HUES48 (cell line): ENCODE measurements at regions not wholly inside any gene's neighbourhood (a gene's known extent, or its start where the extent isn't known, plus 50 kb on each side); places are given as distances from the start of the nearest gene placed in this dataset.
"Not testable (repeated sequence)": the region's sequence is repeated elsewhere in the genome, so short reads cannot be mapped to it uniquely, and the experiment has no call there.

Experiments
- H3K27ac ChIP-seq: one replicate; pipeline ENCODE4 v1.7.0; 2013; ENCODE audit warnings: low read depth, low read length, inconsistent platforms
- H3K27me3 ChIP-seq: 2 replicates; pipeline ENCODE4 v1.6.1; 2013; ENCODE audit warnings: mild to moderate bottlenecking, low read length; ENCODE audit not compliant: control insufficient read depth, insufficient read depth
- H3K36me3 ChIP-seq: 2 replicates; pipeline ENCODE4 v1.6.1; 2013; ENCODE audit warnings: low read length; ENCODE audit not compliant: control insufficient read depth, insufficient read depth
- H3K4me1 ChIP-seq: 2 replicates; pipeline ENCODE4 v1.6.1; 2013; ENCODE audit warnings: mild to moderate bottlenecking, low read length; ENCODE audit not compliant: control insufficient read depth, insufficient read depth
- H3K4me3 ChIP-seq: 2 replicates; pipeline ENCODE4 v1.5.1; 2013; ENCODE audit warnings: mild to moderate bottlenecking, low read depth, low read length
- H3K9ac ChIP-seq: 2 replicates; pipeline ENCODE4 v1.6.1; 2013; ENCODE audit warnings: mild to moderate bottlenecking, low read depth, low read length, moderate library complexity
- H3K9me3 ChIP-seq: 2 replicates; pipeline ENCODE4 v1.6.1; 2013; ENCODE audit warnings: low read length; ENCODE audit not compliant: control insufficient read depth, insufficient read depth

DNA sequence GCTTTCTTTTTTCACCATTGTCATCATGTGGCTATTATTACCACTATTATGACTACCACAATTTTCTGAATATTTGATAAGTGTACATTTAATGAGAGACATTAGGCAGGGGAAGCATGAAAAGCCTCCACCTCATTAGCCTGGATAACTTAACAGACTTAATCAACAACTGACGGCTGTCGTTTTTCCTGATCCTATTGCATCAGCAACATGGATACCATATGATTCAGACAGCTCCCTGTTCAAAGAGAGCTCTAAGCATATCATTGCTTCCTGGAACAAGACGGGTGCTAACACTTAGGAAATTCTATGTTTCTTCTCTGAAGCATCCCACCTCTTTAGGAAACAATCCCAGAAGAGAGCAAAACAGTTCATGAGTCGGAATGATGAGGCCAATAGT is 765.2 kb downstream of the NOVA1 start:
- Histone ChIP-seq H3K4me3 (no peak overlapping the region), H3K9ac (no peak overlapping the region), H3K27me3 (no peaks in the 10 kb centered on the region), H3K4me1 (no peaks in the 10 kb centered on the region), H3K27ac (no peak overlapping the region), H3K36me3 (no peaks in the 10 kb centered on the region), H3K9me3 (no peaks in the 10 kb centered on the region)

DNA sequence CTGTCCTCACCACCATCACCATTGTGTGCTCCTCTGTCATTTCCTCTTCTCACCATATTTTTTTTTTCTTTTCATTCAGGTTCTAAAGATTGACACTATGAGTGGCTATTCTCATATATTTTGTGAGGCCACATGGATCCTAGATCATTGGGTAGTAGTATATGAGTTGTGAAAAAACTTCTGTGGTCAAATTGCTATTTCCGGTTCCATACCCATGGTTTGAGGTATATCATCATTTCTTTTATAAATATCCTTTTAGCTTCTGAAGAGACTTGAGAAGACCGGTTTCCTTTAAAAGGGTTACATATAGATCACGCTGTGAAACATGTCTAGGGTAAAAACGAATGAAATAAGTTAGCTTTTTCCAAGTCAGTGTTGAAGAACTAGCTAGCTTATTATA is 769.3 kb downstream of the NOVA1 start:
- H3K4me3 ChIP-seq: no peak overlapping the region
- no peaks in the 10 kb centered on the region for H3K4me1 ChIP-seq
- no peaks in the 10 kb centered on the region for H3K9me3 ChIP-seq
- H3K36me3 ChIP-seq: no peaks in the 10 kb centered on the region
- no peak overlapping the region for H3K27ac ChIP-seq
- H3K27me3 ChIP-seq: no peaks in the 10 kb centered on the region
- H3K9ac ChIP-seq: no peak overlapping the region

DNA sequence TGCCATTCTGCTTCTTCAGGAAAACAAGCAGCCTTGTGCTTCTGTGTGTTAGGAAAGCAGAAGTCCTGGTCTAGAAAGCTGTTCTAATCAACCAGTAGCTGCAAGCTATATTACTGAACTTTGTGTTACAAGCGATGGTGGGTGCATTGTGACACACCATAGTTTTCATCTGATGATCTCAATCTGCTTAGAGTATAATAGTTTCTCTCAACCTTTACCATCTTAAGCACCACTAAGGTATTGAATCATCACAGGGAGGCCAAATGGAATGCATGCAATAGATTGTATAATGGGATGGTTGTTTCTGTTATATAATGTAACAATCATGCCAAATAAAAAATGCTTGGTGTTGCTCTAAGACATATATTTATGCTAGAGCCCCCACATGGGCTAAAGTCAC is 771.7 kb downstream of the NOVA1 start:
- Histone ChIP-seq H3K27me3 (no peaks in the 10 kb centered on the region), H3K9ac (no peak overlapping the region), H3K36me3 (no peaks in the 10 kb centered on the region), H3K4me3 (no peak overlapping the region), H3K4me1 (no peaks in the 10 kb centered on the region), H3K27ac (no peak overlapping the region), H3K9me3 (no peaks in the 10 kb centered on the region)

DNA sequence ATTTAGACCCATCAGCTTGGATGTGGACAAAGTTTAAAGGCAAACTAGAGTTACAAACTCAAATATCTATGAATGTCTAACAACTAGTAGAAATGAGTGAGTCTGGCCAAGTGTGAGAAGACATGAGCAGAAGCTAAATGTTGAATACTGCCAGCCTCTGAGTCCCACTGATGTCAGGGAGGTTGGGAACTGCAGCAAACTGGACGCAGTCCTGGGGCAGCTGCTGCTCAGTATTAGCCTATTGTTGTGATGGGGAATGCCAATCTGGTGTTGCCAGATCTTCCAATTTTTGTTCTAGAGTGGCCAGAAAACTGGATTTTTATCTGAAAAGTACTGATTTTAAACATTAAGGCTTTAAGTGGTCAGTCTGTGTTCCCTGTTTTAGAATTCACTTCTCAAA is 770.4 kb upstream of the STXBP6 start:
- Histone ChIP-seq H3K9ac (no peak overlapping the region), H3K4me3 (no peak overlapping the region), H3K27me3 (no peaks in the 10 kb centered on the region), H3K4me1 (peaks cover 16% of the 10 kb centered on the region), H3K9me3 (no peaks in the 10 kb centered on the region), H3K36me3 (no peaks in the 10 kb centered on the region), H3K27ac (no peak overlapping the region)

DNA sequence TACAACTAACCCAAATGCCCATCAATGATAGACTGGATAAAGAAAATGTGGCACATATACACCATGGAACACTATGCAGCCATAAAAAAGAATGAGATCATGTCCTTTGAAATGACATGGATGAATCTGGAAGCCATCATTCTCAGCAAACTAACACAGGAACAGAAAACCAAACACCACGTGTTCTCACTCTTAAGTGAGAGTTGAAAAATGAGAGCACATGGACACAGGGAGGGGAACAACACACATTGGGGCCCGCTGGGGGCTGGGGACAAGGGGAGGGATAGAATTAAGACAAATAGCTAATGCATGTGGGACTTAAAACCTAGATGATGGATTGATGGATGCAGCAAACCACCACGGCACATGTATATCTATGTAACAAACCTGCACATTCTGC is 764.7 kb upstream of the STXBP6 start:
- not testable (repeated sequence) for H3K9me3 ChIP-seq, H3K4me3 ChIP-seq, H3K27me3 ChIP-seq, H3K36me3 ChIP-seq, H3K27ac ChIP-seq, H3K9ac ChIP-seq
- peaks cover 21% of the 10 kb centered on the region for H3K4me1 ChIP-seq

DNA sequence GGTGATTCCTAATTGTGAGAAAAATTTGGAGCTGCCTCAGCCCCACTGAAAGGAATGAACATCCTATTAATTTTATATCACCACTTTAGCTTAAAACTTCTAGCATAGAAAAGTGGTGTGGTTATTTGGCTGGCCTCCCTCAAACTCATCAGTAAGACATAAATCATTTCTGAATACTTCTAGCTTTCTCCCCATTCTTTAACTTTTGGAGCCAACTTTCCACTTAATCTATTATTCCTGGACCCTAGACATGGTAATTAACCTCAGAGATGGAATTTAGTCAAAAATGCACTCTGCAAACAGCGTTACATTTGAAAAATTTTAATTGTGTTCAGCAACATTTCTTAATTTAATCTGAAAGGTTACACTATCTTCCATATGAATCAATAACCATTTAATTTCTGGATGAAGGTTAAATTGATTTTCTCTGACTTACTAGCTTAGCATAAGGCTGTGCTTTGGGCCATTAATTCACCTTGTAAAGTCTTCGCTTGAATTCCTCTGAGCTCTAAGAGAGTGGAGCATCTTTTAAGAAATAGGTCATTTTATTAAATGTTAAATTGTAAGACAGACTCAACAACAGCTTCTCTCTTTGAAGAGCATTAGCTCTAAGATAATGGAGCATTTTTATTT is 753.6 kb upstream of the STXBP6 start:
- Histone ChIP-seq H3K4me3 (no peak overlapping the region), H3K9me3 (no peaks in the 10 kb centered on the region), H3K27me3 (no peaks in the 10 kb centered on the region), H3K4me1 (no peaks in the 10 kb centered on the region), H3K36me3 (no peaks in the 10 kb centered on the region), H3K27ac (no peak overlapping the region), H3K9ac (no peak overlapping the region)

DNA sequence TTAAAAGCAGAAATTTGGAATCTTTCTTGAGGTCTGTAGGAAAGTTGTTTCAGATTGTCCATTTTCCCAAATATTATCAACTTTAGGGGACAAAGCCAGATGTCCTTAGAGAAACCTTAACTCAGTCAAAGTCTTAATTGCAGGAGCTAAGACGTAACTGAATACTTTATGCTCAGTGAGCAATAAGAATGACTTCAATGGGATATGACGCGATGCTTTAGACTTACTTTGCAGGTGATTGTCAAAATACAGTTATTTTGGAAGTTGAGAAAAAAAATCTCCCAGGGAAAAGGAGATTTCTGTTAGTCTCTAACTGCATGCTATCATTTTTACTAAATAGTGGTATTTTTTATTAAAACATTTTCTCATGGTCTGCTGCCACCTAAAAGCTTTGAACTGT is 750.9 kb upstream of the STXBP6 start:
- Histone ChIP-seq H3K9ac (no peak overlapping the region), H3K27me3 (no peaks in the 10 kb centered on the region), H3K4me1 (no peaks in the 10 kb centered on the region), H3K36me3 (no peaks in the 10 kb centered on the region), H3K9me3 (no peaks in the 10 kb centered on the region), H3K4me3 (no peak overlapping the region), H3K27ac (no peak overlapping the region)

DNA sequence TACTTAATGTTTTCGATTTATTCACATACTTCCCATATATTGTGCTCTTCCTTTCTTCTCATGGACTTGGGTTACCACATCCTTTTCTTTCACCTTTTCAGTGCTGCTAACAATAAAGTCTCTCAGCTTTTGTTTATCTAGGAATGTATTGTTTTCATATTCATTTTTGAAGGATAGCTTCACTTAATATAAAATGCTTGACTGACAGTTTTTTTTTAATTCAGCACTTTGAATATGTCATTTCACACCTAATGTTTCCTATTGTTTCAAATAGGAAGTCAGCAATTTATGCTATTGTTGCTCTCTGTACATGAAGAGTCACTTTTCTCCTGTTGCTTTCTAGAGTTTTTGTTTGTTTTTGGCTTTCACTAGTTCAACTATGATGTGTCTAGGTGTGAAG is 738.3 kb upstream of the STXBP6 start:
- no peaks in the 10 kb centered on the region for H3K36me3 ChIP-seq
- no peaks in the 10 kb centered on the region; the same call in 1 of the 2 replicates for H3K9me3 ChIP-seq
- H3K4me3 ChIP-seq: no peak overlapping the region
- no peak overlapping the region for H3K9ac ChIP-seq
- H3K27me3 ChIP-seq: no peaks in the 10 kb centered on the region
- no peak overlapping the region for H3K27ac ChIP-seq
- no peaks in the 10 kb centered on the region for H3K4me1 ChIP-seq

DNA sequence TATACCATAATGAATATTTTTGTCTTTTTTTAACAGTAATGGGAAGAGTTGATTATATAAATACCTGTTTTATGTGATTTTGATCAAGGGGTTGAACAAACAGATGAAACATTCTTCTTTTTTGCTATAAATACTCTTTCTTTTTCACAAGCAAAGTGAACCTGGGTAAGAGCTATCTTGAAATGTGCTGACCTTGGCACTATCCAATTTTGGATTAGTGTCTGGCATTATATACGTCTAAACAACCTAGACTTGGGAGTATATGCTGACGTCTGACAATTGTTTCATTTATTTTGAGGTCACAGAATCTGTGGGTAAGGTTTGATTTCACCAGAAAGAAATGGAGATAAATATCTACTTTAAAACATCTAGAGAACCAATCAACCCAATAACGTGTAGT is 716.0 kb upstream of the STXBP6 start:
- Histone ChIP-seq H3K27ac (no peak overlapping the region), H3K9ac (no peak overlapping the region), H3K4me1 (peaks cover 9% of the 10 kb centered on the region), H3K27me3 (no peaks in the 10 kb centered on the region), H3K4me3 (no peak overlapping the region), H3K36me3 (no peaks in the 10 kb centered on the region), H3K9me3 (no peaks in the 10 kb centered on the region)

DNA sequence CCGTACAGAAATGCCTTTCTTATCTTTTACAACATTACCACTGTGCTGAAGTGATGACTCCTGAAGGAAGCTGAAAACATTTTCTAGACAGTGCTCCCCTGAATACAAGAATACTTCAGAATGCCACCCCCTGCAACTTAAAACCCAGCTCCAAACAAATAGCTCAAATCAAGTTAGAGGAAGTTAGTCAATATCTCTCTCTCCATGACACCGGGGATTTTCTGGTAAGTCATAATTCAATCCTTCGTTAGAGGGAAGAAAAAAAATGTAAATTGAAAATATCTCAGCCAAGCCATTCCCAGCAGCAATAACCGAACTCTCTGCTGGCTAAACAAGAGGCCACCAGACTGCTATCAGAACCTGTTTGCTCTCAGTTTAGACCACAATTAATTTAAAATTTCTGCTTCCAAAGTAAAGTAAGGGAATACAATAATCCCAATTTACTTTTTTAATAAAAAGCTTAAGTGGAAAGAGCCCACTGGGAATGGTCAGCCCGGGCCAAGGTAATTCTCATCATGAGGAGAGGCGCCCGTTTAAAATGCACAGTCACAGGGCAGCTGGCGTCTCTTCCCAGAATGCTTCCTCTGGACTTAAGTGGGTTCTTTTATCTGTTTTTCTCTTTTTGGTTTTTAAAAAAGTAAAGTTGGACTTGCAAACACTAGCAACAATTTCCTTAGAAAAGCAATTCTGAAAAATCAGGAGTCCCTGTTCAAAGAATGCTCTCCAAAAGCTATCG is 710.1 kb upstream of the STXBP6 start:
- no peaks in the 10 kb centered on the region for H3K9me3 ChIP-seq
- H3K27me3 ChIP-seq: no peaks in the 10 kb centered on the region
- H3K27ac ChIP-seq: no peak overlapping the region
- H3K4me1 ChIP-seq: peaks cover 26% of the 10 kb centered on the region
- H3K36me3 ChIP-seq: no peaks in the 10 kb centered on the region
- no peak overlapping the region for H3K9ac ChIP-seq
- no peak overlapping the region for H3K4me3 ChIP-seq

DNA sequence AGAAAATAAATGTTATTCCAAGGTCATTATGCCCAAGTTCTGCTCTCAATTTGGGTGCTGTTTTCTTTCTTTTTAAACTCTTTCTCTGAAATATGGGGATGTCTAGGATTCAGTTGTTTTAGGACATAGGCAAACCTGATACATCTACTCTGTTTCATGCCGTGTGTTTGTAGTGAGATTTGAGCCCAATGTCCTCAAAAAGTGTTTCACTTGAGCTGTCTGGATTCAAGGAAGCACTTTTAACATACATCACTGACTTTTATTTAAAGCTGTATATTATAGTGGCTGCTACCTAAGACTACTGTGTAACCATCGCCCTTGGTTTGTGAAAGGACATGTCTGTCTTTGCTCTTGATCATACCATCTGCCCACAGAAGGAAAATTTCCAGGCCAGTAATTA is 709.3 kb upstream of the STXBP6 start:
- Histone ChIP-seq H3K27me3 (no peaks in the 10 kb centered on the region), H3K27ac (no peak overlapping the region), H3K36me3 (no peaks in the 10 kb centered on the region), H3K9ac (no peak overlapping the region), H3K4me3 (no peak overlapping the region), H3K9me3 (no peaks in the 10 kb centered on the region), H3K4me1 (peaks cover 26% of the 10 kb centered on the region)
